C4-2B (cell line): ENCODE measurements at regions not wholly inside any gene's neighbourhood (a gene's known extent, or its start where the extent isn't known, plus 50 kb on each side); places are given as distances from the start of the nearest gene placed in this dataset.

ENCODE experiments used
- CTCF ChIP-seq: fragments of 450-650 bp; conservative IDR thresholded peaks from 2 replicates; pipeline ENCODE4 v1.5.1; 2017; ENCODE audit warnings: mild to moderate bottlenecking
- ZFX ChIP-seq: fragments of 450-650 bp; IDR thresholded peaks from 2 replicates; pipeline ENCODE4 v1.6.1; 2017

- TF ChIP-seq CTCF (no peak), ZFX (no peak)
Observed at GRCh38 chr1:106921186-106921585, 135.3 kb upstream of the PRMT6 start.
